ENCODE measurements at regions not wholly inside any gene's neighbourhood (a gene's known extent, or its start where the extent isn't known, plus 50 kb on each side); places are given as distances from the start of the nearest gene placed in this dataset.
A peak's percentile ranks its signal among the peaks of the same experiment; 100 is the strongest.

GRCh38 chr21:29237110-29238052 lies 61.3 kb upstream of the BACH1 start:
- Histone ChIP-seq H3K36me3 (ENCODE audit: low read depth) (no peaks in the 10 kb centered on the region), H4K20me1 (ENCODE audit: insufficient read depth) (no peaks in the 10 kb centered on the region), H3K9me2 (ENCODE audit: insufficient read depth) (no peaks in the 10 kb centered on the region), H3K9me3 (ENCODE audit: low read depth) (no peaks in the 10 kb centered on the region), H3K27me3 (replicated peaks; ENCODE audit: insufficient read depth) (no peaks in the 10 kb centered on the region), H3K4me1 (ENCODE audit: insufficient read depth) (peaks cover 39% of the 10 kb centered on the region), H2AFZ (peak overlapping the region; percentile 45; the same call in 1 of the 2 replicates), H3K9ac (no peak overlapping the region), H3K27ac (peak overlapping the region; percentile 41), H3F3A (ENCODE audit: insufficient read depth) (peaks cover 19% of the 10 kb centered on the region), H3K4me2 (ENCODE audit: unreplicated experiment) (peak overlapping the region; percentile 3), H3K79me2 (ENCODE audit: insufficient read depth) (no peaks in the 10 kb centered on the region), H3K4me3 (no peak overlapping the region)
- DNase-seq = peak; percentile 19
- in situ Hi-C loops (cut with MboI) = no loop called here
- 61 to 72% methylated on average over 3 of the region's 3 CpGs for WGBS, 2 experiments (ENCODE audit: low coverage in 1 of 2, low lambda C conversion rate in 2 of 2, missing lambda C conversion rate in 2 of 2)
- TF ChIP-seq EZH2 (IDR thresholded peaks at IDR 0.05; ENCODE audit: insufficient read depth, poor library complexity, severe bottlenecking) = no peak
- no peak for TF ChIP-seq EZH2phosphoT487 (IDR thresholded peaks at IDR 0.05; ENCODE audit: insufficient read depth, low read depth)

- H3K4me1 ChIP-seq (ENCODE audit: insufficient read depth) = peaks cover 30% of the 10 kb centered on the region
- H3F3A ChIP-seq (ENCODE audit: insufficient read depth) = peaks cover 16% of the 10 kb centered on the region
- 57 to 58% methylated on average over 6 of the region's 6 CpGs for WGBS, 2 experiments (ENCODE audit: low coverage in 1 of 2, low lambda C conversion rate in 2 of 2, missing lambda C conversion rate in 2 of 2)
- H3K27ac ChIP-seq = peak overlapping the region; percentile 41
- H4K20me1 ChIP-seq (ENCODE audit: insufficient read depth) = no peaks in the 10 kb centered on the region
- DNase-seq = peak; percentile 50
- no peaks in the 10 kb centered on the region for H3K9me3 ChIP-seq (ENCODE audit: low read depth)
- in situ Hi-C loops (cut with MboI) = no loop called here
- H3K36me3 ChIP-seq (ENCODE audit: low read depth) = no peaks in the 10 kb centered on the region
- H2AFZ ChIP-seq = peak overlapping the region; percentile 19; the same call in 1 of the 2 replicates
- H3K79me2 ChIP-seq (ENCODE audit: insufficient read depth) = no peaks in the 10 kb centered on the region
- H3K4me3 ChIP-seq = no peak overlapping the region
- H3K4me2 ChIP-seq (ENCODE audit: unreplicated experiment) = peak overlapping the region; percentile 3
- H3K9me2 ChIP-seq (ENCODE audit: insufficient read depth) = no peaks in the 10 kb centered on the region
- no peak overlapping the region for H3K9ac ChIP-seq
- TF ChIP-seq EZH2phosphoT487 (IDR thresholded peaks at IDR 0.05; ENCODE audit: insufficient read depth, low read depth) (no peak), EZH2 (IDR thresholded peaks at IDR 0.05; ENCODE audit: insufficient read depth, poor library complexity, severe bottlenecking) (no peak)
- H3K27me3 ChIP-seq (replicated peaks; ENCODE audit: insufficient read depth) = no peaks in the 10 kb centered on the region
Measured at GRCh38 chr21:29238053-29238966, 60.4 kb upstream of the BACH1 start.

DNA sequence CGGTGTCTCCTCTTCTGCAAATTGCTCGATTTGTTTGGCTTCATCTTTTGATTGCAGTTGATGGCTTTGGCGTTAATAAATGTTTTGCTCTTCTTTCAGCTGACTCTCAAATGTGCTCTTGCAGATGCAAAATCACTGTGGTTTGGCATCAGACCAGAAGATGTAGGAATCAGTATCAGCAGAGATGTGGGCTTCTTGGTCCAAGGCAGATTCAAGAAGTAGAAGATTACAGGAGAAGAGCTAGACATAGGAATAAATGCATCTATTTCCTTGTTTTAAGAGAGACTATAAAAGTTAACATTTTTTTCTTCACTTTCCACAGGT lies 59.8 kb upstream of the BACH1 start:
- no peak overlapping the region for H3K9ac ChIP-seq
- no peaks in the 10 kb centered on the region for H3K9me2 ChIP-seq (ENCODE audit: insufficient read depth)
- no peaks in the 10 kb centered on the region for H3K27me3 ChIP-seq (replicated peaks; ENCODE audit: insufficient read depth)
- no peaks in the 10 kb centered on the region for H3K9me3 ChIP-seq (ENCODE audit: low read depth)
- H4K20me1 ChIP-seq (ENCODE audit: insufficient read depth) = no peaks in the 10 kb centered on the region
- H3K36me3 ChIP-seq (ENCODE audit: low read depth) = no peaks in the 10 kb centered on the region
- no peak overlapping the region for H3K4me2 ChIP-seq (ENCODE audit: unreplicated experiment)
- H3K4me3 ChIP-seq = no peak overlapping the region
- in situ Hi-C loops (cut with MboI) = no loop called here
- DNase-seq = no peak
- TF ChIP-seq EZH2 (IDR thresholded peaks at IDR 0.05; ENCODE audit: insufficient read depth, poor library complexity, severe bottlenecking) = no peak
- TF ChIP-seq EZH2phosphoT487 (IDR thresholded peaks at IDR 0.05; ENCODE audit: insufficient read depth, low read depth) = no peak
- peak overlapping the region; percentile 19; the same call in 1 of the 2 replicates for H2AFZ ChIP-seq
- H3K79me2 ChIP-seq (ENCODE audit: insufficient read depth) = no peaks in the 10 kb centered on the region
- WGBS, 2 experiments (ENCODE audit: low coverage in 1 of 2, low lambda C conversion rate in 2 of 2, missing lambda C conversion rate in 2 of 2) = 72 to 74% methylated on average over 3 of the region's 3 CpGs
- peaks cover 16% of the 10 kb centered on the region for H3F3A ChIP-seq (ENCODE audit: insufficient read depth)
- H3K27ac ChIP-seq = no peak overlapping the region
- peaks cover 24% of the 10 kb centered on the region for H3K4me1 ChIP-seq (ENCODE audit: insufficient read depth)

GRCh38 chr21:29240136-29240535 lies 58.6 kb upstream of the BACH1 start:
- peaks cover 16% of the 10 kb centered on the region for H3F3A ChIP-seq (ENCODE audit: insufficient read depth)
- TF ChIP-seq EZH2 (IDR thresholded peaks at IDR 0.05; ENCODE audit: insufficient read depth, poor library complexity, severe bottlenecking) (no peak), EZH2phosphoT487 (IDR thresholded peaks at IDR 0.05; ENCODE audit: insufficient read depth, low read depth) (no peak)
- H3K4me2 ChIP-seq (ENCODE audit: unreplicated experiment) = no peak overlapping the region
- in situ Hi-C loops (cut with MboI) = no loop called here
- no peak for DNase-seq
- no peaks in the 10 kb centered on the region for H3K9me3 ChIP-seq (ENCODE audit: low read depth)
- H3K9ac ChIP-seq = no peak overlapping the region
- no peaks in the 10 kb centered on the region for H3K9me2 ChIP-seq (ENCODE audit: insufficient read depth)
- no peak overlapping the region for H3K4me3 ChIP-seq
- no peaks in the 10 kb centered on the region for H4K20me1 ChIP-seq (ENCODE audit: insufficient read depth)
- no peaks in the 10 kb centered on the region for H3K79me2 ChIP-seq (ENCODE audit: insufficient read depth)
- no peaks in the 10 kb centered on the region for H3K27me3 ChIP-seq (replicated peaks; ENCODE audit: insufficient read depth)
- 86 to 88% methylated on average over 1 of the region's 1 CpG for WGBS, 2 experiments (ENCODE audit: low coverage in 1 of 2, low lambda C conversion rate in 2 of 2, missing lambda C conversion rate in 2 of 2)
- H2AFZ ChIP-seq = no peak overlapping the region
- H3K4me1 ChIP-seq (ENCODE audit: insufficient read depth) = peaks cover 23% of the 10 kb centered on the region
- no peaks in the 10 kb centered on the region for H3K36me3 ChIP-seq (ENCODE audit: low read depth)
- H3K27ac ChIP-seq = no peak overlapping the region

Data from GM23248 (cell line).